GM15510 (cell line): ENCODE measurements at regions not wholly inside any gene's neighbourhood (a gene's known extent, or its start where the extent isn't known, plus 50 kb on each side); places are given as distances from the start of the nearest gene placed in this dataset.

ENCODE experiments used
- POLR2A ChIP-seq: IDR thresholded peaks from 3 replicates; pipeline ENCODE4 v1.6.1; 2011; ENCODE audit warnings: borderline replicate concordance; ENCODE audit not compliant: insufficient read length; ENCODE audit errors: extremely low read depth

GRCh38 chr7:68958571-68958970 lies 639.7 kb upstream of the AUTS2 start:
- no peak for TF ChIP-seq POLR2A

GRCh38 chr7:68963552-68963951 lies 634.7 kb upstream of the AUTS2 start:
- TF ChIP-seq POLR2A, result no peak

GRCh38 chr7:68964060-68964459 lies 634.2 kb upstream of the AUTS2 start:
- no peak for TF ChIP-seq POLR2A

GRCh38 chr7:68965351-68965750 lies 632.9 kb upstream of the AUTS2 start:
- TF ChIP-seq POLR2A, result no peak

GRCh38 chr7:68967598-68967997 lies 630.7 kb upstream of the AUTS2 start:
- no peak for TF ChIP-seq POLR2A

- TF ChIP-seq POLR2A, result no peak
Observed at GRCh38 chr7:68969571-68969970, 628.7 kb upstream of the AUTS2 start.

- no peak for TF ChIP-seq POLR2A
Observed at GRCh38 chr7:68971634-68972340, 626.5 kb upstream of the AUTS2 start.

GRCh38 chr7:68977385-68978055 lies 620.8 kb upstream of the AUTS2 start:
- no peak for TF ChIP-seq POLR2A

GRCh38 chr7:68978710-68979109 lies 619.6 kb upstream of the AUTS2 start:
- no peak for TF ChIP-seq POLR2A

GRCh38 chr7:68980011-68980410 lies 618.3 kb upstream of the AUTS2 start:
- no peak for TF ChIP-seq POLR2A

- no peak for TF ChIP-seq POLR2A
Observed at GRCh38 chr7:68984306-68984705, 614.0 kb upstream of the AUTS2 start.

GRCh38 chr7:68994841-68995240 lies 603.4 kb upstream of the AUTS2 start:
- no peak for TF ChIP-seq POLR2A

GRCh38 chr7:68998136-68998535 lies 600.1 kb upstream of the AUTS2 start:
- no peak for TF ChIP-seq POLR2A

GRCh38 chr7:69002416-69002815 lies 595.9 kb upstream of the AUTS2 start:
- TF ChIP-seq POLR2A, result no peak

- TF ChIP-seq POLR2A, result no peak
Observed at GRCh38 chr7:69012149-69012548, 586.1 kb upstream of the AUTS2 start.

GRCh38 chr7:69017208-69017607 lies 581.1 kb upstream of the AUTS2 start:
- TF ChIP-seq POLR2A, result no peak
